ENCODE measurements at regions not wholly inside any gene's neighbourhood (a gene's known extent, or its start where the extent isn't known, plus 50 kb on each side); places are given as distances from the start of the nearest gene placed in this dataset.
"Not testable (repeated sequence)": the region's sequence is repeated elsewhere in the genome, so short reads cannot be mapped to it uniquely, and the experiment has no call there.

GRCh38 chr5:82584631-82585030 lies 306.5 kb upstream of the RPS23 start:
- no peak for DNase-seq
- Mint-ChIP-seq H3K27ac (no peak overlapping the region), H3K27me3 (no peaks in the 10 kb centered on the region), H3K4me3 (no peak overlapping the region), H3K9me3 (peaks cover 20% of the 10 kb centered on the region), H3K4me1 (ENCODE audit: low read depth) (no peaks in the 10 kb centered on the region), H3K36me3 (no peaks in the 10 kb centered on the region)
- intact Hi-C loops (cut with micrococcal nuclease): no loop called here
- CTCF ChIA-PET: no interaction called here
- POLR2A ChIA-PET: no interaction called here

DNA sequence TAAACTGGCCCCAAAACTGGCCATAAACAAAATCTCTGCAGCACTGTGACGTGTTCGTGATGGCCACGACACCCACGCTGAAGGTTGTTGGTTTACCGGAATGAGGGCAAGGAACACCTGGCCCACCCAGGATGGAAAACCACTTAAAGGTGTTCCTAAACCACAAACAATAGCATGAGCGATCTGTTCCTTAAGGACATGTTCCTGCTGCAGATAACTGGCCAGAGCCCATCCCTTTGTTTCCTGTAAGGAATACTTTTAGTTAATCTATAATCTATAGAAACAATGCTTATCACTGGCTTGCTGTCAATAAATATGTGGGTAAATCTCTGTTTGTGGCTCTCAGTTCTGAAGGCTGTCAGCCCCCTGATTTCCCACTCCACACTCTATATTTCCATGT lies 305.2 kb upstream of the RPS23 start:
- H3K4me1 Mint-ChIP-seq (ENCODE audit: low read depth); H3K27me3 Mint-ChIP-seq; H3K4me3 Mint-ChIP-seq; H3K27ac Mint-ChIP-seq; H3K36me3 Mint-ChIP-seq; CTCF ChIA-PET; intact Hi-C loops (cut with micrococcal nuclease); POLR2A ChIA-PET; DNase-seq: not testable (repeated sequence)
- H3K9me3 Mint-ChIP-seq: peaks cover 20% of the 10 kb centered on the region

GRCh38 chr5:82564963-82565362 lies 286.8 kb upstream of the RPS23 start:
- intact Hi-C loops (cut with micrococcal nuclease): no loop called here
- Mint-ChIP-seq H3K36me3 (no peaks in the 10 kb centered on the region), H3K27ac (no peak overlapping the region), H3K9me3 (no peaks in the 10 kb centered on the region), H3K4me1 (ENCODE audit: low read depth) (no peaks in the 10 kb centered on the region), H3K4me3 (no peak overlapping the region), H3K27me3 (peaks cover 7% of the 10 kb centered on the region)
- DNase-seq: no peak
- ChIA-PET POLR2A (no interaction called here), CTCF (no interaction called here)

- ChIA-PET CTCF (no interaction called here), POLR2A (no interaction called here)
- no peak for DNase-seq
- no peaks in the 10 kb centered on the region for H3K9me3 Mint-ChIP-seq
- H3K27me3 Mint-ChIP-seq: peaks cover 7% of the 10 kb centered on the region
- H3K4me1 Mint-ChIP-seq (ENCODE audit: low read depth): no peaks in the 10 kb centered on the region
- H3K4me3 Mint-ChIP-seq: no peak overlapping the region
- no peak overlapping the region for H3K27ac Mint-ChIP-seq
- no peaks in the 10 kb centered on the region for H3K36me3 Mint-ChIP-seq
- intact Hi-C loops (cut with micrococcal nuclease): no loop called here
Measured at GRCh38 chr5:82563745-82564144, 285.6 kb upstream of the RPS23 start.

DNA sequence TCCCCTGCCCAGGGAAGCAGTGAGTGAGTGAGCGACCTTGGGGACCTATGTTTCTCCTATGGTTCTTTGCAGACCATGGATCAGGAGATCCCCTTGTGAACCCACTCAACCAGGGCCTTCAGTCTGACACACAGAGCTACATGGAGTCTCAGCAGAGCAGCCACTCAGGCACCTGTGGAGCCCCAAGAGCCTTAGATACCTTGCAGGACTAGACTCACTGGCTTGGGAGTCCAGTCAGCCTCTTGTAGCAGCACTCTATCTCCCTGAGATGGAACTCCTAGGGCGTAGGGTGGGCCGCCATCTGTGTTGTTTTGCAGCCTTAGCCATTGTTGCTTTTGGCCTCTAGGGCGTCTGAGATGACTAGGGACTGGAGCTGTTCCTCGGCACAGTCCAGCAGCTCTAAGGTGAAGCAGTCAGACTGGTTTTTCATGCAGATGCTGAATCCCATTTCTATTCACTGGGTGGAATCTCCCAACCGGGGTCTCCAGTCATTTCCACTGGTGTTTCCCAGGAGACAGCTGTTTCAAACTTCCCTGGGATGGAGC lies 284.6 kb upstream of the RPS23 start:
- H3K9me3 Mint-ChIP-seq: peaks cover 5% of the 10 kb centered on the region
- no peak overlapping the region for H3K4me3 Mint-ChIP-seq
- H3K36me3 Mint-ChIP-seq: no peaks in the 10 kb centered on the region
- intact Hi-C loops (cut with micrococcal nuclease): no loop called here
- ChIA-PET CTCF (no interaction called here), POLR2A (no interaction called here)
- no peak overlapping the region for H3K27ac Mint-ChIP-seq
- H3K27me3 Mint-ChIP-seq: peaks cover 7% of the 10 kb centered on the region
- no peaks in the 10 kb centered on the region for H3K4me1 Mint-ChIP-seq (ENCODE audit: low read depth)
- DNase-seq: no peak

DNA sequence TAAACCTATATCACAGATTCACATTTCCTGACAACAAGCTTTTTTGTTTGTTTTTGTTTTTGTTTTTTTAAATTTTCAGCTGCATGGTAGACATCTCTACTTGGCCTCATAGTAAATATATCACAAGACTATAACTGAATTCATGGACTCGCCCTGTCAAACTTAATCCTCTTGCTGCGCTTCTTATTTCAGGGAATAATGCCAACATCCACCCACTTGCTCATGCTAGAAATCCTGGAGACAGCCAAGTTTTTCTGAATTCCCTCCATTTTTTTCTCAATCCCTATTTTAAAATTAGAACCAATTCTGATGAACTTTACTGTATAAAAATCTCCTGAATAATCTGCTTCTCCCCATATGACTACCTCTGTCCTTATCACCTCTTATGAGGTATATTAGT lies 283.6 kb upstream of the RPS23 start:
- peaks cover 7% of the 10 kb centered on the region for H3K27me3 Mint-ChIP-seq
- CTCF ChIA-PET: no interaction called here
- peaks cover 10% of the 10 kb centered on the region for H3K9me3 Mint-ChIP-seq
- H3K4me1 Mint-ChIP-seq (ENCODE audit: low read depth): no peaks in the 10 kb centered on the region
- no peak overlapping the region for H3K4me3 Mint-ChIP-seq
- no peaks in the 10 kb centered on the region for H3K36me3 Mint-ChIP-seq
- intact Hi-C loops (cut with micrococcal nuclease): no loop called here
- no peak overlapping the region for H3K27ac Mint-ChIP-seq
- DNase-seq: no peak
- POLR2A ChIA-PET: interaction anchor here (0.6 kb wide), 1 partner anchor 1655 kb away, joined by 4 read pairs; no protein-coding TSS in a partner anchor

- no peak overlapping the region for H3K4me3 Mint-ChIP-seq
- intact Hi-C loops (cut with micrococcal nuclease): no loop called here
- CTCF ChIA-PET: no interaction called here
- POLR2A ChIA-PET: no interaction called here
- no peak overlapping the region for H3K27ac Mint-ChIP-seq
- H3K4me1 Mint-ChIP-seq (ENCODE audit: low read depth): no peaks in the 10 kb centered on the region
- H3K9me3 Mint-ChIP-seq: peaks cover 10% of the 10 kb centered on the region
- H3K27me3 Mint-ChIP-seq: peaks cover 7% of the 10 kb centered on the region
- no peaks in the 10 kb centered on the region for H3K36me3 Mint-ChIP-seq
- DNase-seq: no peak
Measured at GRCh38 chr5:82560969-82561368, 282.8 kb upstream of the RPS23 start.

- DNase-seq: no peak
- intact Hi-C loops (cut with micrococcal nuclease): no loop called here
- ChIA-PET POLR2A (no interaction called here), CTCF (no interaction called here)
- no peaks in the 10 kb centered on the region for H3K36me3 Mint-ChIP-seq
- H3K27me3 Mint-ChIP-seq: peaks cover 7% of the 10 kb centered on the region
- H3K27ac Mint-ChIP-seq: no peak overlapping the region
- peaks cover 10% of the 10 kb centered on the region for H3K9me3 Mint-ChIP-seq
- H3K4me3 Mint-ChIP-seq: no peak overlapping the region
- no peaks in the 10 kb centered on the region for H3K4me1 Mint-ChIP-seq (ENCODE audit: low read depth)
Measured at GRCh38 chr5:82560561-82560960, 282.4 kb upstream of the RPS23 start.

- Mint-ChIP-seq H3K27me3 (no peaks in the 10 kb centered on the region), H3K36me3 (no peaks in the 10 kb centered on the region), H3K4me3 (no peak overlapping the region), H3K4me1 (ENCODE audit: low read depth) (no peaks in the 10 kb centered on the region), H3K9me3 (no peaks in the 10 kb centered on the region), H3K27ac (no peak overlapping the region)
- intact Hi-C loops (cut with micrococcal nuclease): no loop called here
- ChIA-PET POLR2A (no interaction called here), CTCF (no interaction called here)
- no peak for DNase-seq
Measured at GRCh38 chr5:82551840-82552385, 273.8 kb upstream of the RPS23 start.

- Mint-ChIP-seq H3K36me3 (no peaks in the 10 kb centered on the region), H3K4me3 (no peak overlapping the region), H3K9me3 (no peaks in the 10 kb centered on the region), H3K27me3 (peaks cover 2% of the 10 kb centered on the region), H3K4me1 (ENCODE audit: low read depth) (no peaks in the 10 kb centered on the region), H3K27ac (no peak overlapping the region)
- intact Hi-C loops (cut with micrococcal nuclease): no loop called here
- ChIA-PET CTCF (no interaction called here), POLR2A (no interaction called here)
- no peak for DNase-seq
Measured at GRCh38 chr5:82551192-82551591, 273.0 kb upstream of the RPS23 start.

- H3K36me3 Mint-ChIP-seq: no peaks in the 10 kb centered on the region
- no peak overlapping the region for H3K4me3 Mint-ChIP-seq
- intact Hi-C loops (cut with micrococcal nuclease): no loop called here
- ChIA-PET POLR2A (no interaction called here), CTCF (interaction anchor here (0.6 kb wide), 1 partner anchor 236 kb away, joined by 3 read pairs; no protein-coding TSS in a partner anchor)
- peaks cover 3% of the 10 kb centered on the region for H3K9me3 Mint-ChIP-seq
- H3K27me3 Mint-ChIP-seq: peaks cover 5% of the 10 kb centered on the region
- no peak overlapping the region for H3K27ac Mint-ChIP-seq
- DNase-seq: no peak
- no peaks in the 10 kb centered on the region for H3K4me1 Mint-ChIP-seq (ENCODE audit: low read depth)
Measured at GRCh38 chr5:82549263-82549662, 271.1 kb upstream of the RPS23 start.

DNA sequence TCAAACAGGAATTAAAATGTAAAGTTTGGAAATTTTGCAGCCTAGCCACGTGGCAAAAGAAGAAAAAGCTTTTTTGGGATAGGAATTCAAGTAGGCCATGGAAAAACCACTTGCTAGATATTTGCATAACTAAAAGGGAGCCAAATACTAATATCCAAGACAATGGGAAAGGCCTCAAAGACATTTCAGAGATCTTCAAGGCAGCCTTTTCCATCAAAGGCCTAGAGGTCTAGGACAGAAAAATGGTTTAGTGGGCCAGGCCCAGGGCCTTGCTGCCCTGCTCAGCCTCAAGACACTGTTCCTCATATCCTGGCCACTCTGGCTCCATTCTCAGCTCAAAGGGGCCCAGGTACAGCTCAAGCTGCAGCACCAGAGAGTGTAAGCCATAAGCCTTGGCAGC lies 265.9 kb upstream of the RPS23 start:
- Mint-ChIP-seq H3K4me1 (ENCODE audit: low read depth) (no peaks in the 10 kb centered on the region), H3K36me3 (peaks cover 1% of the 10 kb centered on the region), H3K9me3 (peaks cover 10% of the 10 kb centered on the region), H3K27me3 (peaks cover 5% of the 10 kb centered on the region), H3K4me3 (no peak overlapping the region), H3K27ac (no peak overlapping the region)
- DNase-seq: no peak
- CTCF ChIA-PET: no interaction called here
- POLR2A ChIA-PET: no interaction called here
- intact Hi-C loops (cut with micrococcal nuclease): no loop called here

DNA sequence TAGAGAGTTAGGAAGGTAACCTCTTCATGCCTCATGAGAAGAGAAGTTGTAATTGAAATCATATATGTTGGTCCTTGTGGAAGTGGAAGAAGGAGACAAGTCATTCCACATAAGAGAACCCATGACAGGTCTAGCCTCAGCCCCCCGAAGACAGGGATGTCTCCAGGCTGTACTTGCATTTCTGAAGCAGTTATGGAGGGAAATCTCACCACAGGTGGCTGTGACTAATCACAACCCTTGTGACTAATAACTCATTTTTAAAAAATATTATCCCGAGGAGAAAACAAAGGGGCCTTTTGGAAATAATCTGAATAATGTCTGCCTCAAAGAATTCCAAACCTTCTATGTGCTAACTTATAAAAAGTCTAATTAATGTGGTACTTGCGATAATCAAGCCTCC lies 262.1 kb upstream of the RPS23 start:
- CTCF ChIA-PET: no interaction called here
- H3K4me3 Mint-ChIP-seq: no peak overlapping the region
- POLR2A ChIA-PET: no interaction called here
- intact Hi-C loops (cut with micrococcal nuclease): no loop called here
- peaks cover 2% of the 10 kb centered on the region for H3K27me3 Mint-ChIP-seq
- no peak overlapping the region for H3K27ac Mint-ChIP-seq
- H3K36me3 Mint-ChIP-seq: peaks cover 1% of the 10 kb centered on the region
- DNase-seq: no peak
- H3K9me3 Mint-ChIP-seq: peaks cover 10% of the 10 kb centered on the region
- no peaks in the 10 kb centered on the region for H3K4me1 Mint-ChIP-seq (ENCODE audit: low read depth)
